Body of pancreas (tissue), 4 donors: ENCODE measurements at regions not wholly inside any gene's neighbourhood (a gene's known extent, or its start where the extent isn't known, plus 50 kb on each side); places are given as distances from the start of the nearest gene placed in this dataset.

ENCODE experiments used
- POLR2A ChIP-seq, 3 donors: fragments of 450-650 bp; IDR thresholded peaks; one replicate each; pipeline ENCODE4 v1.6.1; 2016; ENCODE audit warnings: antibody characterized with exemption in 3 of 3, mild to moderate bottlenecking in 2 of 3
- TF ChIP-seq, protein P1 (sequence below), 7 experiments: fragments of 450-650 bp in 4 of 7; fragments of 200-600 bp in 3 of 7; sonication (generic) in 3 of 7; IDR thresholded peaks; one replicate each; pipeline ENCODE4 v1.5.1; 2016 to 2019; ENCODE audit warnings: antibody characterized with exemption in 7 of 7

GRCh38 chr11:97905671-97906070, 1115.1 kb upstream of the CNTN5 start:
- TF ChIP-seq, protein P1, sequence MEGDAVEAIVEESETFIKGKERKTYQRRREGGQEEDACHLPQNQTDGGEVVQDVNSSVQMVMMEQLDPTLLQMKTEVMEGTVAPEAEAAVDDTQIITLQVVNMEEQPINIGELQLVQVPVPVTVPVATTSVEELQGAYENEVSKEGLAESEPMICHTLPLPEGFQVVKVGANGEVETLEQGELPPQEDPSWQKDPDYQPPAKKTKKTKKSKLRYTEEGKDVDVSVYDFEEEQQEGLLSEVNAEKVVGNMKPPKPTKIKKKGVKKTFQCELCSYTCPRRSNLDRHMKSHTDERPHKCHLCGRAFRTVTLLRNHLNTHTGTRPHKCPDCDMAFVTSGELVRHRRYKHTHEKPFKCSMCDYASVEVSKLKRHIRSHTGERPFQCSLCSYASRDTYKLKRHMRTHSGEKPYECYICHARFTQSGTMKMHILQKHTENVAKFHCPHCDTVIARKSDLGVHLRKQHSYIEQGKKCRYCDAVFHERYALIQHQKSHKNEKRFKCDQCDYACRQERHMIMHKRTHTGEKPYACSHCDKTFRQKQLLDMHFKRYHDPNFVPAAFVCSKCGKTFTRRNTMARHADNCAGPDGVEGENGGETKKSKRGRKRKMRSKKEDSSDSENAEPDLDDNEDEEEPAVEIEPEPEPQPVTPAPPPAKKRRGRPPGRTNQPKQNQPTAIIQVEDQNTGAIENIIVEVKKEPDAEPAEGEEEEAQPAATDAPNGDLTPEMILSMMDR (IDR thresholded peaks at IDR 0.05), result no peak
- no peak for TF ChIP-seq POLR2A (IDR thresholded peaks at IDR 0.05)
